ENCODE measurements at regions not wholly inside any gene's neighbourhood (a gene's known extent, or its start where the extent isn't known, plus 50 kb on each side); places are given as distances from the start of the nearest gene placed in this dataset.

GRCh38 chr9:105037139-105037538 is 109.2 kb upstream of the ABCA1 start (continued):
- TF ChIP-seq ZNF462 (CRISPR knock-in tag; IDR thresholded peaks at IDR 0.05) (no peak), CREB1 (CRISPR knock-in tag; IDR thresholded peaks at IDR 0.05; ENCODE audit: low read depth) (no peak), STAT1 (IDR thresholded peaks at IDR 0.05; ENCODE audit: unreplicated experiment) (no peak)

- Mint-ChIP-seq H3K4me1 (peaks cover 13% of the 10 kb centered on the region), H3K27ac (no peak overlapping the region), H3K36me3 (ENCODE audit: low read depth) (peaks cover 20% of the 10 kb centered on the region), H3K27me3 (ENCODE audit: insufficient read depth, low read depth, poor library complexity) (peaks cover 1% of the 10 kb centered on the region), H3K9me3 (peaks cover 24% of the 10 kb centered on the region), H3K4me3 (no peak overlapping the region)
- Histone ChIP-seq H3K4me3 (no peak overlapping the region), H3K4me2 (no peak overlapping the region), H3K27me3 (ENCODE audit: insufficient read depth) (no peaks in the 10 kb centered on the region), H3K36me3 (ENCODE audit: insufficient read depth) (no peaks in the 10 kb centered on the region), H3K4me1 (ENCODE audit: insufficient read depth) (no peaks in the 10 kb centered on the region), H3K9me2 (ENCODE audit: insufficient read depth) (no peaks in the 10 kb centered on the region), H2AFZ (no peak overlapping the region), H3K79me2 (replicated peaks; ENCODE audit: insufficient read depth) (no peaks in the 10 kb centered on the region), H4K20me1 (replicated peaks; ENCODE audit: insufficient read depth) (no peaks in the 10 kb centered on the region), H3K27ac (ENCODE audit: low read depth) (no peak overlapping the region), H3F3A (replicated peaks; ENCODE audit: low read depth) (no peaks in the 10 kb centered on the region)
- DNase-seq (ENCODE audit: low spot score): no peak
- ATAC-seq: no peak
- TF ChIP-seq CTCF (conservative IDR thresholded peaks at IDR 0.05; ENCODE audit: low read depth in 2 of 2) (no peak), ZNF331 (CRISPR knock-in tag; IDR thresholded peaks at IDR 0.05; ENCODE audit: low read depth) (no peak), REST (IDR thresholded peaks at IDR 0.05; ENCODE audit: unreplicated experiment) (no peak), ETS1 (IDR thresholded peaks at IDR 0.05) (no peak), POLR2AphosphoS5 (IDR thresholded peaks at IDR 0.05; ENCODE audit: low read depth) (no peak), EZH2 (IDR thresholded peaks at IDR 0.05; ENCODE audit: low read depth, unreplicated experiment) (no peak), EZH2phosphoT487 (IDR thresholded peaks at IDR 0.05; ENCODE audit: unreplicated experiment) (no peak), STAT1 (IDR thresholded peaks at IDR 0.05; ENCODE audit: unreplicated experiment) (no peak), NANOG (IDR thresholded peaks at IDR 0.05; ENCODE audit: borderline replicate concordance) (no peak), ZNF114 (CRISPR knock-in tag; IDR thresholded peaks at IDR 0.05) (no peak)
These were observed 110.1 kb upstream of the ABCA1 start for GRCh38 chr9:105038051-105038450.
